ENCODE measurements at regions not wholly inside any gene's neighbourhood (a gene's known extent, or its start where the extent isn't known, plus 50 kb on each side); places are given as distances from the start of the nearest gene placed in this dataset.
"Not testable (repeated sequence)": the region's sequence is repeated elsewhere in the genome, so short reads cannot be mapped to it uniquely, and the experiment has no call there.

GRCh38 chr13:54004026-54004699 is 975.5 kb downstream of the OLFM4 start:
- Mint-ChIP-seq H3K27me3 (no peaks in the 10 kb centered on the region), H3K4me1 (no peaks in the 10 kb centered on the region), H3K4me3 (no peak overlapping the region), H3K27ac (no peak overlapping the region), H3K36me3 (no peaks in the 10 kb centered on the region), H3K9me3 (peaks cover 2% of the 10 kb centered on the region)
- DNase-seq, result no peak
- CTCF ChIA-PET, result no interaction called here

GRCh38 chr13:54016542-54016941 is 987.9 kb downstream of the OLFM4 start:
- no peak overlapping the region for H3K4me3 Mint-ChIP-seq
- no peak for DNase-seq
- no peak overlapping the region for H3K27ac Mint-ChIP-seq
- no peaks in the 10 kb centered on the region for H3K27me3 Mint-ChIP-seq
- no peaks in the 10 kb centered on the region for H3K4me1 Mint-ChIP-seq
- H3K9me3 Mint-ChIP-seq, result peaks cover 5% of the 10 kb centered on the region
- no peaks in the 10 kb centered on the region for H3K36me3 Mint-ChIP-seq
- CTCF ChIA-PET, result no interaction called here

- no peaks in the 10 kb centered on the region for H3K36me3 Mint-ChIP-seq
- peaks cover 5% of the 10 kb centered on the region for H3K9me3 Mint-ChIP-seq
- no peak for DNase-seq
- H3K4me3 Mint-ChIP-seq, result no peak overlapping the region
- no peak overlapping the region for H3K27ac Mint-ChIP-seq
- no peaks in the 10 kb centered on the region for H3K4me1 Mint-ChIP-seq
- no peaks in the 10 kb centered on the region for H3K27me3 Mint-ChIP-seq
- CTCF ChIA-PET, result no interaction called here
These were observed 989.9 kb downstream of the OLFM4 start for GRCh38 chr13:54018485-54018884.

- CTCF ChIA-PET, result no interaction called here
- H3K27me3 Mint-ChIP-seq, result no peaks in the 10 kb centered on the region
- no peaks in the 10 kb centered on the region for H3K4me1 Mint-ChIP-seq
- peaks cover 12% of the 10 kb centered on the region for H3K9me3 Mint-ChIP-seq
- no peak for DNase-seq
- H3K4me3 Mint-ChIP-seq, result no peak overlapping the region
- no peak overlapping the region for H3K27ac Mint-ChIP-seq
- no peaks in the 10 kb centered on the region for H3K36me3 Mint-ChIP-seq
These were observed 1000.6 kb downstream of the OLFM4 start for GRCh38 chr13:54029226-54029625.

GRCh38 chr13:54029720-54030119 is 1001.1 kb downstream of the OLFM4 start:
- Mint-ChIP-seq H3K4me1 (no peaks in the 10 kb centered on the region), H3K27me3 (no peaks in the 10 kb centered on the region), H3K4me3 (no peak overlapping the region), H3K27ac (no peak overlapping the region), H3K36me3 (no peaks in the 10 kb centered on the region), H3K9me3 (peaks cover 10% of the 10 kb centered on the region)
- no peak for DNase-seq
- CTCF ChIA-PET, result no interaction called here

GRCh38 chr13:54033323-54033861 is 1004.8 kb downstream of the OLFM4 start:
- H3K4me1 Mint-ChIP-seq, result no peaks in the 10 kb centered on the region
- H3K36me3 Mint-ChIP-seq, result no peaks in the 10 kb centered on the region
- no peak overlapping the region for H3K4me3 Mint-ChIP-seq
- no peaks in the 10 kb centered on the region for H3K27me3 Mint-ChIP-seq
- H3K27ac Mint-ChIP-seq, result no peak overlapping the region
- DNase-seq, result no peak
- CTCF ChIA-PET, result no interaction called here
- peaks cover 8% of the 10 kb centered on the region for H3K9me3 Mint-ChIP-seq

GRCh38 chr13:54034047-54034446 is 1005.4 kb downstream of the OLFM4 start:
- H3K4me1 Mint-ChIP-seq, result no peaks in the 10 kb centered on the region
- no peak overlapping the region for H3K4me3 Mint-ChIP-seq
- H3K27me3 Mint-ChIP-seq, result no peaks in the 10 kb centered on the region

GRCh38 chr13:54057416-54057815 is 1028.8 kb downstream of the OLFM4 start:
- CTCF ChIA-PET, H3K27ac Mint-ChIP-seq, H3K27me3 Mint-ChIP-seq, H3K9me3 Mint-ChIP-seq, H3K4me1 Mint-ChIP-seq, H3K36me3 Mint-ChIP-seq, H3K4me3 Mint-ChIP-seq, DNase-seq: not testable (repeated sequence)

More at GRCh38 chr13:54034047-54034446, 1005.4 kb downstream of the OLFM4 start:
- Mint-ChIP-seq H3K36me3 (no peaks in the 10 kb centered on the region), H3K9me3 (peaks cover 6% of the 10 kb centered on the region), H3K27ac (no peak overlapping the region)
- DNase-seq, result no peak
- CTCF ChIA-PET, result no interaction called here

GRCh38 chr13:54069958-54070357 is 1041.3 kb downstream of the OLFM4 start:
- H3K4me3 Mint-ChIP-seq, H3K4me1 Mint-ChIP-seq, H3K36me3 Mint-ChIP-seq, DNase-seq, CTCF ChIA-PET, H3K27ac Mint-ChIP-seq, H3K27me3 Mint-ChIP-seq: not testable (repeated sequence)
- peaks cover 21% of the 10 kb centered on the region for H3K9me3 Mint-ChIP-seq

- Mint-ChIP-seq H3K36me3 (no peaks in the 10 kb centered on the region), H3K4me1 (no peaks in the 10 kb centered on the region), H3K4me3 (no peak overlapping the region), H3K9me3 (no peaks in the 10 kb centered on the region), H3K27ac (no peak overlapping the region), H3K27me3 (no peaks in the 10 kb centered on the region)
- CTCF ChIA-PET, result no interaction called here
- no peak for DNase-seq
These were observed 1049.0 kb downstream of the OLFM4 start for GRCh38 chr13:54077569-54077968.

- Mint-ChIP-seq H3K4me1 (no peaks in the 10 kb centered on the region), H3K27me3 (no peaks in the 10 kb centered on the region), H3K4me3 (no peak overlapping the region), H3K9me3 (no peaks in the 10 kb centered on the region), H3K36me3 (no peaks in the 10 kb centered on the region), H3K27ac (no peak overlapping the region)
- CTCF ChIA-PET, result no interaction called here
- DNase-seq, result no peak
These were observed 1049.8 kb downstream of the OLFM4 start for GRCh38 chr13:54078271-54078870.

- DNase-seq, CTCF ChIA-PET, H3K9me3 Mint-ChIP-seq, H3K27ac Mint-ChIP-seq, H3K27me3 Mint-ChIP-seq, H3K4me1 Mint-ChIP-seq, H3K4me3 Mint-ChIP-seq, H3K36me3 Mint-ChIP-seq: not testable (repeated sequence)
These were observed 1053.7 kb downstream of the OLFM4 start for GRCh38 chr13:54082309-54082708.

GRCh38 chr13:54091884-54092283 is 1063.3 kb downstream of the OLFM4 start:
- CTCF ChIA-PET, result no interaction called here
- Mint-ChIP-seq H3K4me3 (no peak overlapping the region), H3K27ac (no peak overlapping the region), H3K36me3 (no peaks in the 10 kb centered on the region), H3K9me3 (no peaks in the 10 kb centered on the region), H3K4me1 (no peaks in the 10 kb centered on the region), H3K27me3 (no peaks in the 10 kb centered on the region)
- DNase-seq, result no peak

GRCh38 chr13:54092686-54093085 is 1064.1 kb downstream of the OLFM4 start:
- H3K27ac Mint-ChIP-seq, result no peak overlapping the region
- CTCF ChIA-PET, result no interaction called here
- DNase-seq, result no peak
- H3K4me1 Mint-ChIP-seq, result no peaks in the 10 kb centered on the region
- H3K36me3 Mint-ChIP-seq, result no peaks in the 10 kb centered on the region
- no peak overlapping the region for H3K4me3 Mint-ChIP-seq
- no peaks in the 10 kb centered on the region for H3K27me3 Mint-ChIP-seq
- H3K9me3 Mint-ChIP-seq, result no peaks in the 10 kb centered on the region

- no peaks in the 10 kb centered on the region for H3K36me3 Mint-ChIP-seq
- CTCF ChIA-PET, result no interaction called here
- DNase-seq, result no peak
- H3K27me3 Mint-ChIP-seq, result no peaks in the 10 kb centered on the region
- H3K4me1 Mint-ChIP-seq, result no peaks in the 10 kb centered on the region
- H3K27ac Mint-ChIP-seq, result no peak overlapping the region
- peaks cover 5% of the 10 kb centered on the region for H3K9me3 Mint-ChIP-seq
- H3K4me3 Mint-ChIP-seq, result no peak overlapping the region
These were observed 1082.0 kb downstream of the OLFM4 start for GRCh38 chr13:54110597-54110996.

All from activated naive CD4-positive, alpha-beta T cell treated with anti-CD3 and anti-CD28 coated beads, Interleukin-2, amount 10 ng/mL, durations not matched to agents 7 days and 5 days (primary cell).